Astrocyte of the cerebellum (primary cell): ENCODE measurements at regions not wholly inside any gene's neighbourhood (a gene's known extent, or its start where the extent isn't known, plus 50 kb on each side); places are given as distances from the start of the nearest gene placed in this dataset.
"Not testable (repeated sequence)": the region's sequence is repeated elsewhere in the genome, so short reads cannot be mapped to it uniquely, and the experiment has no call there.

Experiments
- DNase-seq: peaks from one replicate; pipeline ENCODE4 v3.0.0-alpha.2; 2011; ENCODE audit warnings: low read depth
- H3K4me3 ChIP-seq: 2 replicates; pipeline ENCODE4 v1.5.1; 2011; ENCODE audit warnings: mild to moderate bottlenecking, low read depth, low read length, moderate library complexity
- CTCF ChIP-seq: IDR thresholded peaks from 2 replicates; pipeline ENCODE4 v1.5.1; 2012; ENCODE audit warnings: low read length, low read depth, moderate library complexity, mild to moderate bottlenecking; ENCODE audit errors: missing control alignments
- in situ Hi-C: cut with HindIII; loops from 2 replicates; pipeline ENCODE4 v1.10.0; 2017; ENCODE audit warnings: low sequenced_read_pairs

DNA sequence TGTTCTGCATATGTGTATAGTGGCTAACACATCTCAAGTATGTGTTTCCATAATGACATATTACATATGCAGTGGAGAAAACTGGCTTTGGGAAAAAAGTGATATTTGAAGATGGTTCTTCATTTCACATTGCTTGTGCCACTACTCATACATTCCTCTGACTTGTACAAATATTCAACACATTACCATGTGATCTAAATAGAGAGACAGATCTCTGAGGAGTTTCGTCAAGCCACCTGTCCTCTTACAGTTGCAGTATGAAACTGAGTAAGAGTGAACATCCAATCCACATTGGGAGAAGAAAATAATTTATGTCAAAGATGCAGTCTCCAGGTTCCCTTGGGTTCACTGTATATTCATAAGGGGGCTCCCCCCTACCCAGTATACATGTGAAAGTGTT, 123.9 kb downstream of the KDR start:
- in situ Hi-C loops = loop anchor here (25.0 kb wide), 1 partner anchor 311 kb away; no protein-coding TSS in a partner anchor
- TF ChIP-seq CTCF = no peak
- DNase-seq = no peak
- no peak overlapping the region for H3K4me3 ChIP-seq

GRCh38 chr4:54999003-54999402, 126.4 kb downstream of the KDR start:
- TF ChIP-seq CTCF = peak; percentile 69
- peak; percentile 71 for DNase-seq
- no peak overlapping the region for H3K4me3 ChIP-seq
- in situ Hi-C loops = no loop called here

- H3K4me3 ChIP-seq, in situ Hi-C loops, DNase-seq: not testable (repeated sequence)
These were observed 131.8 kb downstream of the KDR start for GRCh38 chr4:54993473-54994026.

DNA sequence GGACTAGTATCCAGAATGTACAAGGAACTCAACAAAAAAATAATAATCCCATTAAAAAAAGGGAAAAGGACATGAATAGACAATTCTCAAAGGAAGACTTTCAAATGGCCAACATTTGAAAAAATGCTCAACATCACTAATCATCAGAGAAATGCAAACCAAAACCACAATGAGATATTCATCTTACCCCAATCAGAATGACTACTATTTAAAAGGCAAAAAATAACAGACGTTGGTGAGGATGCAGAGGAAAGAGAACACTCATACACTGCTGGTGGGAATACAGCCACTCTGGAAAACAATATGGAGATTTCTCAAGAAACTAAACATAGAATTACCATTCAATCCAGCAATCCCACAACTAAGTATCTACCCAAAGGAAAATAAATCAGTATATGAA, 133.1 kb downstream of the KDR start:
- no peak overlapping the region for H3K4me3 ChIP-seq
- TF ChIP-seq CTCF = no peak
- no peak for DNase-seq
- in situ Hi-C loops = no loop called here

GRCh38 chr4:54988655-54989054, 136.7 kb downstream of the KDR start:
- in situ Hi-C loops = no loop called here
- no peak for TF ChIP-seq CTCF
- no peak overlapping the region for H3K4me3 ChIP-seq
- no peak for DNase-seq

GRCh38 chr4:54986095-54986846, 139.1 kb downstream of the KDR start:
- in situ Hi-C loops = no loop called here
- TF ChIP-seq CTCF = no peak
- DNase-seq = no peak
- H3K4me3 ChIP-seq = no peak overlapping the region

GRCh38 chr4:54976682-54977081, 148.7 kb downstream of the KDR start:
- in situ Hi-C loops = no loop called here

More at GRCh38 chr4:54976682-54977081, 148.7 kb downstream of the KDR start:
- no peak for TF ChIP-seq CTCF
- no peak for DNase-seq
- no peak overlapping the region for H3K4me3 ChIP-seq
